COR-L47 (cell line): ENCODE measurements at regions not wholly inside any gene's neighbourhood (a gene's known extent, or its start where the extent isn't known, plus 50 kb on each side); places are given as distances from the start of the nearest gene placed in this dataset.

Source experiments
- DNase-seq: peaks from one replicate; lab custom pipeline; 2025; lab: John Stamatoyannopoulos, UW

- DNase-seq: no peak
Measured at GRCh38 chr21:27306791-27307775, 340.2 kb upstream of the ADAMTS5 start.

- no peak for DNase-seq
Measured at GRCh38 chr21:27306206-27306605, 339.3 kb upstream of the ADAMTS5 start.

GRCh38 chr21:27301220-27301619 is 334.3 kb upstream of the ADAMTS5 start:
- DNase-seq: no peak

- no peak for DNase-seq
Measured at GRCh38 chr21:27300770-27301169, 333.9 kb upstream of the ADAMTS5 start.

- DNase-seq: peak; percentile 95
Measured at GRCh38 chr21:27298465-27298864, 331.6 kb upstream of the ADAMTS5 start.

- DNase-seq: no peak
Measured at GRCh38 chr21:27293239-27293638, 326.4 kb upstream of the ADAMTS5 start.

- DNase-seq: no peak
Measured at GRCh38 chr21:27292783-27293182, 325.9 kb upstream of the ADAMTS5 start.

- DNase-seq: no peak
Measured at GRCh38 chr21:27292229-27292628, 325.3 kb upstream of the ADAMTS5 start.

GRCh38 chr21:27291006-27291405 is 324.1 kb upstream of the ADAMTS5 start:
- no peak for DNase-seq

GRCh38 chr21:27290028-27290427 is 323.1 kb upstream of the ADAMTS5 start:
- DNase-seq: no peak

GRCh38 chr21:27286760-27287159 is 319.9 kb upstream of the ADAMTS5 start:
- DNase-seq: no peak

- DNase-seq: no peak
Measured at GRCh38 chr21:27277110-27277509, 310.2 kb upstream of the ADAMTS5 start.

- no peak for DNase-seq
Measured at GRCh38 chr21:27275294-27275927, 308.5 kb upstream of the ADAMTS5 start.

- DNase-seq: no peak
Measured at GRCh38 chr21:27269644-27270043, 302.8 kb upstream of the ADAMTS5 start.

GRCh38 chr21:27268290-27268689 is 301.4 kb upstream of the ADAMTS5 start:
- no peak for DNase-seq

GRCh38 chr21:27265949-27266348 is 299.1 kb upstream of the ADAMTS5 start:
- no peak for DNase-seq

GRCh38 chr21:27265492-27265891 is 298.6 kb upstream of the ADAMTS5 start:
- no peak for DNase-seq

- no peak for DNase-seq
Measured at GRCh38 chr21:27261676-27262075, 294.8 kb upstream of the ADAMTS5 start.

GRCh38 chr21:27260728-27261127 is 293.8 kb upstream of the ADAMTS5 start:
- DNase-seq: no peak

GRCh38 chr21:27258742-27259448 is 292.0 kb upstream of the ADAMTS5 start:
- no peak for DNase-seq

- no peak for DNase-seq
Measured at GRCh38 chr21:27257908-27258556, 291.1 kb upstream of the ADAMTS5 start.

GRCh38 chr21:27257226-27257625 is 290.3 kb upstream of the ADAMTS5 start:
- no peak for DNase-seq
